OCI-LY3 (cell line): ENCODE measurements at regions not wholly inside any gene's neighbourhood (a gene's known extent, or its start where the extent isn't known, plus 50 kb on each side); places are given as distances from the start of the nearest gene placed in this dataset.

ENCODE experiments used
- EZH2phosphoT487 ChIP-seq: fragments of 200-600 bp; shearing (Covaris generic); IDR thresholded peaks from 2 replicates; pipeline ENCODE4 v1.6.1; 2018; ENCODE audit warnings: antibody characterized with exemption, mixed run types, low read depth
- TF ChIP-seq, protein P1 (sequence below): fragments of 200-600, 300-600 bp; sonication (generic); IDR thresholded peaks from 2 replicates; pipeline ENCODE4 v1.5.1; 2014; ENCODE audit warnings: antibody characterized with exemption, low read length, low read depth

GRCh38 chr6:21824431-21825177 lies 231.1 kb downstream of the SOX4 start:
- TF ChIP-seq, protein P1, sequence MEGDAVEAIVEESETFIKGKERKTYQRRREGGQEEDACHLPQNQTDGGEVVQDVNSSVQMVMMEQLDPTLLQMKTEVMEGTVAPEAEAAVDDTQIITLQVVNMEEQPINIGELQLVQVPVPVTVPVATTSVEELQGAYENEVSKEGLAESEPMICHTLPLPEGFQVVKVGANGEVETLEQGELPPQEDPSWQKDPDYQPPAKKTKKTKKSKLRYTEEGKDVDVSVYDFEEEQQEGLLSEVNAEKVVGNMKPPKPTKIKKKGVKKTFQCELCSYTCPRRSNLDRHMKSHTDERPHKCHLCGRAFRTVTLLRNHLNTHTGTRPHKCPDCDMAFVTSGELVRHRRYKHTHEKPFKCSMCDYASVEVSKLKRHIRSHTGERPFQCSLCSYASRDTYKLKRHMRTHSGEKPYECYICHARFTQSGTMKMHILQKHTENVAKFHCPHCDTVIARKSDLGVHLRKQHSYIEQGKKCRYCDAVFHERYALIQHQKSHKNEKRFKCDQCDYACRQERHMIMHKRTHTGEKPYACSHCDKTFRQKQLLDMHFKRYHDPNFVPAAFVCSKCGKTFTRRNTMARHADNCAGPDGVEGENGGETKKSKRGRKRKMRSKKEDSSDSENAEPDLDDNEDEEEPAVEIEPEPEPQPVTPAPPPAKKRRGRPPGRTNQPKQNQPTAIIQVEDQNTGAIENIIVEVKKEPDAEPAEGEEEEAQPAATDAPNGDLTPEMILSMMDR = no peak
- no peak for TF ChIP-seq EZH2phosphoT487
